ENCODE measurements at regions not wholly inside any gene's neighbourhood (a gene's known extent, or its start where the extent isn't known, plus 50 kb on each side); places are given as distances from the start of the nearest gene placed in this dataset.

DNA sequence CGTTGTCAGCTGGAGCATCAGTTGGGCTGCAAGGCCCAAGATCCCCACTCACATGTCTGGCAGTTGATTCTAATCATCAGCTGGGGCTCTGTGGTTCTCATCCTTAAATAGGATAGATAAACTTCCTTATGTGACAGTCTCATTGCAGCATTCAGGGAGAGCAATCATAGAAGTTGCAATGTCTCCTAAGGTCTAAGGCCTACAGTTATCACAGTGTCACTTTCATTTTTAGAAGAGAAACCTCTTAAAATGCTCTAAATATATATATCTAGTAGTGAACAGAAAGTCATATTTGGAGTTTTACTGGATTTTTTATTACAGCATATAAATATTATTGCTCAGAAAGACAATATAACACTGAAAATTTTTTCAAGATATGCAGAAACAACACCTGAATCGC, 226.0 kb upstream of the PPP1R2C start:
- TF ChIP-seq, protein P1, sequence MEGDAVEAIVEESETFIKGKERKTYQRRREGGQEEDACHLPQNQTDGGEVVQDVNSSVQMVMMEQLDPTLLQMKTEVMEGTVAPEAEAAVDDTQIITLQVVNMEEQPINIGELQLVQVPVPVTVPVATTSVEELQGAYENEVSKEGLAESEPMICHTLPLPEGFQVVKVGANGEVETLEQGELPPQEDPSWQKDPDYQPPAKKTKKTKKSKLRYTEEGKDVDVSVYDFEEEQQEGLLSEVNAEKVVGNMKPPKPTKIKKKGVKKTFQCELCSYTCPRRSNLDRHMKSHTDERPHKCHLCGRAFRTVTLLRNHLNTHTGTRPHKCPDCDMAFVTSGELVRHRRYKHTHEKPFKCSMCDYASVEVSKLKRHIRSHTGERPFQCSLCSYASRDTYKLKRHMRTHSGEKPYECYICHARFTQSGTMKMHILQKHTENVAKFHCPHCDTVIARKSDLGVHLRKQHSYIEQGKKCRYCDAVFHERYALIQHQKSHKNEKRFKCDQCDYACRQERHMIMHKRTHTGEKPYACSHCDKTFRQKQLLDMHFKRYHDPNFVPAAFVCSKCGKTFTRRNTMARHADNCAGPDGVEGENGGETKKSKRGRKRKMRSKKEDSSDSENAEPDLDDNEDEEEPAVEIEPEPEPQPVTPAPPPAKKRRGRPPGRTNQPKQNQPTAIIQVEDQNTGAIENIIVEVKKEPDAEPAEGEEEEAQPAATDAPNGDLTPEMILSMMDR (IDR thresholded peaks at IDR 0.05; ENCODE audit: low read depth, low read length, missing control alignments) = no peak
- no peak for DNase-seq (ENCODE audit: extremely low read depth, low read depth)
- H3K4me3 ChIP-seq (replicated peaks; ENCODE audit: low read depth, low read length) = no peak overlapping the region

DNA sequence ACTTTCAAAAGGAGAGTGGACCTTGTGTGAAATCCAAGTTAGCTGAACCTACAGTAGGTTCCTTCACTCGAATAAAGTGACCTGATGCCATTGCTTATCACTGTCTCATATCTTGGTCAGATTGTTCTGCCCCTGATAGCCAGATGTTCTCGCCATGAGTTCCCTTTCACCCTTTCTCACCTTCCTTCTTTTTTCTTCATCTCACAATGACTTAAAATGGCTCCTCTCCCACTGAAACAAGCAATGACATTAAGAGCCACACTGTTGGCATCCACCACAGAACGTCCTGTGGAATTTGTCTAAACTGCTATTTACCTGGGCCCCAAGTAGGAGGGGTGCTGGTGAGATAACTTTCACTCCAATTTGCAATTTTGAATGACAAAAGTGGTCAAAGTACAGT, 227.6 kb upstream of the PPP1R2C start:
- TF ChIP-seq, protein P1 (IDR thresholded peaks at IDR 0.05; ENCODE audit: low read depth, low read length, missing control alignments) = no peak
- DNase-seq (ENCODE audit: extremely low read depth, low read depth) = no peak
- no peak overlapping the region for H3K4me3 ChIP-seq (replicated peaks; ENCODE audit: low read depth, low read length)

DNA sequence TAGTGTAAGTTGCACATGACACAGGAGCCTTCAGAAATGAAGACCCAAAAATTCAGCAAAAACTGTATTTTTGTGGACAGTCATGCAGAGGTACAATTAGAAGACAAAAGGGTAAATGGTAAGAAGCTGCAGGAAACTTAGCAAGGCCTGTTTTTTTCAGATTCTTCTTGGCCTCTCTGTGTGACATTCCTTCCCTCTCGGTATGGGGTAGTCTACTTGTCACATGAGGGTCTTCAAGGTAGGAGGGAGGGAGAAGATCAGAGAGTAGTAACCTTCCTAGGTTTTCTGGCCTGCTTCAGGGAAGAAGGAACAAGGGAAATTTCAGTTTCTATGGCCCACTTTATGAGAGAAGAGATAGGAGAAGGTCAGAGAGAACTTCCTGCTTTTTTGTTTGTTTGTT, 230.4 kb upstream of the PPP1R2C start:
- DNase-seq (ENCODE audit: extremely low read depth, low read depth) = no peak
- H3K4me3 ChIP-seq (replicated peaks; ENCODE audit: low read depth, low read length) = no peak overlapping the region
- TF ChIP-seq, protein P1 (IDR thresholded peaks at IDR 0.05; ENCODE audit: low read depth, low read length, missing control alignments) = no peak

DNA sequence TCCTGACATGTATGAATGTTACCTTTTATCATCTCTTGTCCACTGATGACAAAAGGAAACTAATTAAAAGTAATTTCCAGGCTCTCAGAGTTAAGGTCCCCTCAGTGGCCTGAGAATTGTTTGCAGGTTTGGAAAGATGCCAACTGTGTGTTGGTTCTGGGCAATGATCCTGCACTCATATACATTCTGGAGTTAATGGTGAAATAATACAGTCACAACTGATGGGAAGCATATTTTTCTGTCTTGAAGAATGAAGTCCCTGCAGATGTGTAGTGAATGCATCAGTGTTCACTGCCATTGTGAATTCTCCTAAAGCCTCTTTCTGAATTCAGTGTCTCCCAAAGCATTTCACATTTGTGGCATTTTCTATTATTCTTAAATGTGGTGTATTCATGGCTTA, 238.1 kb upstream of the PPP1R2C start:
- H3K4me3 ChIP-seq (replicated peaks; ENCODE audit: low read depth, low read length) = no peak overlapping the region
- TF ChIP-seq, protein P1 (IDR thresholded peaks at IDR 0.05; ENCODE audit: low read depth, low read length, missing control alignments) = no peak
- no peak for DNase-seq (ENCODE audit: extremely low read depth, low read depth)

DNA sequence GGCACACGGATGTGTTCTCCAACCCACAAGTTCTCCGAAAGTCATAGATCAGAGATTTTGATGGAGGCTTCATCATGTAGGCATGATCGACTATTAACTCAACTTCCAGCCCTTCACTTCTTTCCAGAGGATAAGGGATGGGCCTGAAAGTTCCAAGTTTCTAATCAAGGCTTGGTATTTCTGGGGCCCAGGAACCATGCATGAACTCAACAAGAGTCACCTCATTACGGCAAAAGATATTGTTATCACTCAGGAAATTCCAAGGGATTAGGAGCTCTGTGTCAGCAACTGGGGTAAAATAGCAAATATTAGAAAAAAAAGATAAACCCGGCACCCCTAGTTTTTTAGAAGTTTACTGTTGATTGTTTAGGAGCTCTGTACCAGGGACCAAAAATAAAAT, 240.1 kb upstream of the PPP1R2C start:
- no peak overlapping the region for H3K4me3 ChIP-seq (replicated peaks; ENCODE audit: low read depth, low read length)
- DNase-seq (ENCODE audit: extremely low read depth, low read depth) = no peak
- TF ChIP-seq, protein P1 (IDR thresholded peaks at IDR 0.05; ENCODE audit: low read depth, low read length, missing control alignments) = no peak

DNA sequence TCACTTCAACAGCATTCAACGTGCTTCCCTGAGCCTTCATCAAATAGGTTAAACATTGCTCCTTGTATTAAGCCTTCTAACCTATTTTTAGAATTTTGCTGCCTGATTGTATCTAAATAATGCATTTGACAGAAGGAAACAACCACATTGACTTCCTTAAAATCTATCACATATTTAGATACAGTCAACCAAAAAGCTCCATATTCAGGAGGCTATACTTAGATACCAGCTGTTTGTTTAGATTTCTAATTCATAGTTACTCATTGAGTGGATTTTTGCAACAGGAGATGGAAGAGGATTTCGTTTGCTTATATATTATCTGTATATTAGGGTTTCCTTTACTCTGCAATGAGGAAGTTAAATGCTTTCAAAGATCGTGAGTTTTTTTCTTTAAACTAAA, 241.1 kb upstream of the PPP1R2C start:
- no peak overlapping the region for H3K4me3 ChIP-seq (replicated peaks; ENCODE audit: low read depth, low read length)
- TF ChIP-seq, protein P1 (IDR thresholded peaks at IDR 0.05; ENCODE audit: low read depth, low read length, missing control alignments) = no peak
- DNase-seq (ENCODE audit: extremely low read depth, low read depth) = no peak

DNA sequence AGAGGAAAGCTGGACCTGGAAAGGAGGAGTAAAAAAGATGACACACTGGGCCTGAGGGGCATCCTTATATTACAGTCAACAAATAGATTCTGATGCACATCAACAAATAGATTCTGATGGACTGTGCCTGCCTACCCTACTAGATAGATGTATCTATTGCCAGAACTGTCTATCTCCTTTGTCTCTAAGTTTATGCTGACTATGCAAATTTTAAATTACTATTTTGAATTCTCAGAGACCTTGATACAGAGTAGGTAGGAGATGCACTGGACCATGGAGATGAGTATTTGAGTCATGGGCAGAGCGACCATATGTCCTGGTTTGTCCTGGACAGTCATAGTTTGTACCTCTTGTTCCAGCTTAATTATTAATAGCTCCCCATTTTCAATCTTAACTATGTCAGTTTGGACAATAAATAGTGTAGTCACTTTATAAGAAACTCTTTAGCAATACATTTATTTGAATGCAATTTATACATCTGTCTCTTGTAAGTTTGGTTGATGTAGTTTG, 247.9 kb upstream of the PPP1R2C start:
- TF ChIP-seq, protein P1 (IDR thresholded peaks at IDR 0.05; ENCODE audit: low read depth, low read length, missing control alignments) = no peak

More for the DNA sequence above, 247.9 kb upstream of the PPP1R2C start:
- no peak overlapping the region for H3K4me3 ChIP-seq (replicated peaks; ENCODE audit: low read depth, low read length)
- DNase-seq (ENCODE audit: extremely low read depth, low read depth) = no peak

Measured in HFF-Myc (cell line).